CD4-positive, alpha-beta T cell (primary cell): ENCODE measurements at regions not wholly inside any gene's neighbourhood (a gene's known extent, or its start where the extent isn't known, plus 50 kb on each side); places are given as distances from the start of the nearest gene placed in this dataset.

Source experiments
- ATAC-seq: fragments of 200-7000 bp; cut with Tn5 transposase; one replicate; pipeline ENCODE4 v1.10.0; 2022; ENCODE audit warnings: mild to moderate bottlenecking; ENCODE audit not compliant: poor library complexity
- CTCF ChIA-PET: fragments of 350-600 bp; sonication (Branson Sonifier 250); formaldehyde crosslinking; loops from one replicate; lab custom pipeline; 2021; ENCODE audit warnings: antibody characterized with exemption, inconsistent platforms; lab: Charles Lee
- POLR2A ChIA-PET: fragments of 350-600 bp; sonication (Branson Sonifier 250); formaldehyde crosslinking; loops from one replicate; lab custom pipeline; 2021; ENCODE audit warnings: antibody characterized with exemption, inconsistent platforms; lab: Charles Lee
- DNase-seq, 14 experiments: peaks; one replicate each; pipeline ENCODE4 v3.0.0-alpha.2; 2013 to 2020; ENCODE audit warnings: mixed read lengths in 2 of 14
- H3K27ac ChIP-seq, 2 donors: one replicate each; pipeline versions ENCODE4 v1.5.1 to v1.7.0; 2013; ENCODE audit warnings: low read length in 2 of 2, low read depth in 1 of 2, mild to moderate bottlenecking in 1 of 2
- H3K27me3 ChIP-seq, 2 experiments: 1 replicate in 1 of 2; 2 replicates in 1 of 2; pipeline versions ENCODE4 v1.6.1 to v1.7.0; 2013; ENCODE audit warnings: low read length in 2 of 2, control low read depth in 1 of 2, mild to moderate bottlenecking in 1 of 2, moderate library complexity in 1 of 2; ENCODE audit not compliant: insufficient read depth in 2 of 2, control insufficient read depth in 1 of 2
- H3K36me3 ChIP-seq: one replicate; pipeline ENCODE4 v1.6.1; 2013; ENCODE audit warnings: low read length, control low read depth; ENCODE audit not compliant: insufficient read depth
- H3K4me1 ChIP-seq: one replicate; pipeline ENCODE4 v1.6.1; 2013; ENCODE audit warnings: low read length, control low read depth; ENCODE audit not compliant: insufficient read depth
- H3K4me3 ChIP-seq: one replicate; pipeline ENCODE4 v1.5.1; 2013; ENCODE audit warnings: mild to moderate bottlenecking, low read length, moderate library complexity
- H3K9me3 ChIP-seq, 2 experiments: 1 replicate in 1 of 2; 2 replicates in 1 of 2; pipeline versions ENCODE4 v1.6.1 to v1.7.0; 2013; ENCODE audit warnings: low read length in 2 of 2, mild to moderate bottlenecking in 2 of 2, control low read depth in 1 of 2, moderate library complexity in 1 of 2; ENCODE audit not compliant: control insufficient read depth in 1 of 2, insufficient read depth in 1 of 2
- H3K27ac Mint-ChIP-seq: one replicate; pipeline ENCODE4 v1.8.0; 2020; ENCODE audit warnings: mixed read lengths
- H3K27me3 Mint-ChIP-seq: one replicate; pipeline ENCODE4 v1.8.0; 2021; ENCODE audit warnings: mixed read lengths
- H3K36me3 Mint-ChIP-seq: one replicate; pipeline ENCODE4 v1.8.0; 2021; ENCODE audit warnings: low read depth, mixed read lengths
- H3K4me1 Mint-ChIP-seq: one replicate; pipeline ENCODE4 v1.8.0; 2021; ENCODE audit warnings: low read depth, mixed read lengths
- H3K4me3 Mint-ChIP-seq: one replicate; pipeline ENCODE4 v1.8.0; 2020; ENCODE audit warnings: mild to moderate bottlenecking, mixed read lengths
- H3K9me3 Mint-ChIP-seq: one replicate; pipeline ENCODE4 v1.8.0; 2020; ENCODE audit warnings: mixed read lengths
- CTCF ChIP-seq: fragments of 200-600 bp; IDR thresholded peaks from one replicate; pipeline ENCODE4 v1.8.0; 2022; ENCODE audit warnings: antibody characterized with exemption, mild to moderate bottlenecking
- intact Hi-C, 2 experiments: fragments of 100-400 bp; cut with DNase I in 1 of 2; cut with micrococcal nuclease in 1 of 2; formaldehyde crosslinking; loops; one replicate each; pipeline versions ENCODE4 v1.15.1 to v1.9.0; 2023 to 2025; cut with DNase I, micrococcal nuclease

- POLR2A ChIA-PET: no interaction called here
- Histone ChIP-seq H3K27ac (no peak overlapping the region), H3K27me3 (no peaks in the 10 kb centered on the region), H3K4me1 (no peaks in the 10 kb centered on the region), H3K9me3 (peaks cover 0 to 5% of the 10 kb centered on the region in 2 experiments), H3K36me3 (no peaks in the 10 kb centered on the region), H3K4me3 (no peak overlapping the region)
- intact Hi-C loops: no loop called here
- DNase-seq: no peak
- Mint-ChIP-seq H3K27me3 (no peaks in the 10 kb centered on the region), H3K36me3 (no peaks in the 10 kb centered on the region), H3K4me3 (no peak overlapping the region), H3K9me3 (peaks cover 7% of the 10 kb centered on the region), H3K27ac (no peak overlapping the region), H3K4me1 (no peaks in the 10 kb centered on the region)
- no peak for TF ChIP-seq CTCF
- CTCF ChIA-PET: no interaction called here
- no peak for ATAC-seq
Measured at GRCh38 chr3:75144406-75144805, 519.7 kb upstream of the FRG2C start.

DNA sequence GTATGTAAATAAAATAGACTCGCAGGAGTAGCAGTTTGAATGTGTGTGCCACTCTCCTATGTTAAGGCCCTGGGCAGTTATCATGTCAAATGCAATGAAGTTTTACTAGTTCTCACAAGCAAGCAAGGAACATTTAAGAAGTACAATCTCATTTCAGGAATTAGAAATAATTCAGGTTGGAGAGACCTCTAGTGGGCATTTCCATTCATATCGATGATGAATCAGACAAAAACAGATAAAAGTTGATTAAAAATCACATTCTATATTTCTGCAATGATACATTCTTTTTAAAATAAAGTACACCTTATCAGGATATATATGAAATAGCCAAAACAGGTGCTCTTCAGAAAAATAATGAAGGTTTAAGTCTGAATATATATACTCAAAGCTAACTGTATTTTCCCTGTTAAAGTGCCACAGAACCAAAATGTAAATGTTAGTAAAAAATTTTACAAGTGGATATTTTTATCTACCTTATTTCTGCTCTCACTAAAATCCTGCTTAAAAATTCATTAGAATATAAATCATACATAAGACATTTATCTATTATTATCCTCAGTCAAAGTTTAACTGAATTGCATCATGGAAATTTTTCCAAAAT lies 492.4 kb upstream of the FRG2C start:
- Histone ChIP-seq H3K4me1 (no peaks in the 10 kb centered on the region), H3K9me3 (no peaks in the 10 kb centered on the region), H3K27me3 (no peaks in the 10 kb centered on the region), H3K36me3 (no peaks in the 10 kb centered on the region), H3K27ac (no peak overlapping the region), H3K4me3 (no peak overlapping the region)
- Mint-ChIP-seq H3K9me3 (no peaks in the 10 kb centered on the region), H3K4me1 (no peaks in the 10 kb centered on the region), H3K27me3 (no peaks in the 10 kb centered on the region), H3K27ac (no peak overlapping the region), H3K36me3 (no peaks in the 10 kb centered on the region), H3K4me3 (no peak overlapping the region)
- no peak for TF ChIP-seq CTCF
- POLR2A ChIA-PET: no interaction called here
- DNase-seq (no peak), ATAC-seq (no peak)
- intact Hi-C loops: no loop called here
- CTCF ChIA-PET: no interaction called here

DNA sequence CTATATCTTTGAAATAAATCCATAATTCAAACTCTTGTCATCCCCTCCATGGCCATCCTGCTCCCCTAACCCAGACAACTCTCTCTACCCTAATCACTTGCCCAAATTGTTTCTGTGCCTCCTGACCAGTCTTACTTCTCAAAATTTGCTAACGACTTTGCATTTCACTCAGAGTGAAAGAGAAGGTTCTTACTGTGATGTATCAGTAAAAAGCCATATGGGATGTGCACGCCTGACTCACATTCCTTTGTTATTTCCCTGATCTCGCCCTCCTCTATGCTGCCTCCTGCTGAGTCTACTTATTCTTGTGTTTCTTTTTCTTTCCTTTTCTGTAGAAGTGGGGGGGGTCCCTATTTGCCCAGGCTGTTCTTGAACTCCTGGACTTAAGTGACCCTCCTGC lies 487.2 kb upstream of the FRG2C start:
- H3K4me1 ChIP-seq: no peaks in the 10 kb centered on the region
- Mint-ChIP-seq H3K36me3 (no peaks in the 10 kb centered on the region), H3K4me1 (no peaks in the 10 kb centered on the region), H3K9me3 (no peaks in the 10 kb centered on the region), H3K4me3 (no peak overlapping the region), H3K27me3 (no peaks in the 10 kb centered on the region), H3K27ac (no peak overlapping the region)
- H3K27me3 ChIP-seq: no peaks in the 10 kb centered on the region
- H3K9me3 ChIP-seq: no peaks in the 10 kb centered on the region
- intact Hi-C loops: no loop called here
- POLR2A ChIA-PET: no interaction called here
- CTCF ChIA-PET: no interaction called here
- no peak for TF ChIP-seq CTCF
- no peak overlapping the region for H3K27ac ChIP-seq
- DNase-seq: no peak
- no peaks in the 10 kb centered on the region for H3K36me3 ChIP-seq
- no peak overlapping the region for H3K4me3 ChIP-seq
- no peak for ATAC-seq
